Lower lobe of right lung (tissue), 2 donors: ENCODE measurements at regions not wholly inside any gene's neighbourhood (a gene's known extent, or its start where the extent isn't known, plus 50 kb on each side); places are given as distances from the start of the nearest gene placed in this dataset.

ENCODE experiments used
- ATAC-seq, 2 donors: fragments of 200-7000 bp; cut with Tn5 transposase; one replicate each; pipeline ENCODE4 v1.9.1; 2020 to 2022; ENCODE audit warnings: mild to moderate bottlenecking in 2 of 2, moderate library complexity in 2 of 2
- DNase-seq: peaks from one replicate; pipeline ENCODE4 v3.0.0-alpha.2; 2020
- H3K27ac ChIP-seq: fragments of 200-600 bp; one replicate; pipeline ENCODE4 v1.8.0; 2022
- H3K27me3 ChIP-seq: fragments of 200-600 bp; one replicate; pipeline ENCODE4 v1.8.0; 2022; ENCODE audit warnings: low read depth
- H3K36me3 ChIP-seq: fragments of 200-600 bp; one replicate; pipeline ENCODE4 v1.8.0; 2022; ENCODE audit warnings: mild to moderate bottlenecking
- H3K4me1 ChIP-seq: fragments of 200-600 bp; one replicate; pipeline ENCODE4 v1.8.0; 2022
- H3K4me3 ChIP-seq: fragments of 200-600 bp; one replicate; pipeline ENCODE4 v1.8.0; 2022; ENCODE audit warnings: mild to moderate bottlenecking
- H3K9me3 ChIP-seq: fragments of 200-600 bp; one replicate; pipeline ENCODE4 v1.8.0; 2022
- intact Hi-C: fragments of 100-400 bp; cut with DNase I; formaldehyde crosslinking; loops from one replicate; pipeline ENCODE4 v1.11.0; 2022
- TF ChIP-seq, protein P1 (sequence below): fragments of 200-600 bp; IDR thresholded peaks from one replicate; pipeline ENCODE4 v1.8.0; 2022; ENCODE audit warnings: antibody characterized with exemption, mild to moderate bottlenecking
- donor health status: DM: no; HTN: yes; CAD: no; lungs with severe emphysema.

DNA sequence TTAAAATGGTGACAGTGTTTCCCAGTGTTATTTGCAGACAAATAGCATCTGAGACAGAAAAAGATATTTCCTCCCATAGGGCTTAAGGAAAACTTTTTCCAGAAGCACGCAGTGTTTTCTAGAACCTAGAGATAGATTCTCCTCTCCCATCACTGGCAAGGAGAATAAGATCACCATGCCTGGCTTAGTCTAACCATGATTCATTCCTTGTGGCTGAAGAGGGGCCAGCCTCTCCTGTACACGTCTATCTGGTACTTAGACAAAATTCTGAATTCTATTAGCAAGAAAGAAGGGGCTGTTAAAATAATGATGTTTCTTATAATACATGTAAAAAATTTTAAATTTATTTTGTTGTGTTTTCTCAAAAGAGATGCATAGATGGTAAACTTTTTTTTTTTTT lies 296.1 kb upstream of the LDB2 start:
- Histone ChIP-seq H3K4me3 (no peak overlapping the region), H3K36me3 (no peaks in the 10 kb centered on the region), H3K27me3 (no peaks in the 10 kb centered on the region), H3K4me1 (no peaks in the 10 kb centered on the region), H3K9me3 (no peaks in the 10 kb centered on the region), H3K27ac (no peak overlapping the region)
- DNase-seq (no peak), ATAC-seq (no peak)
- intact Hi-C loops: no loop called here
- TF ChIP-seq, protein P1, sequence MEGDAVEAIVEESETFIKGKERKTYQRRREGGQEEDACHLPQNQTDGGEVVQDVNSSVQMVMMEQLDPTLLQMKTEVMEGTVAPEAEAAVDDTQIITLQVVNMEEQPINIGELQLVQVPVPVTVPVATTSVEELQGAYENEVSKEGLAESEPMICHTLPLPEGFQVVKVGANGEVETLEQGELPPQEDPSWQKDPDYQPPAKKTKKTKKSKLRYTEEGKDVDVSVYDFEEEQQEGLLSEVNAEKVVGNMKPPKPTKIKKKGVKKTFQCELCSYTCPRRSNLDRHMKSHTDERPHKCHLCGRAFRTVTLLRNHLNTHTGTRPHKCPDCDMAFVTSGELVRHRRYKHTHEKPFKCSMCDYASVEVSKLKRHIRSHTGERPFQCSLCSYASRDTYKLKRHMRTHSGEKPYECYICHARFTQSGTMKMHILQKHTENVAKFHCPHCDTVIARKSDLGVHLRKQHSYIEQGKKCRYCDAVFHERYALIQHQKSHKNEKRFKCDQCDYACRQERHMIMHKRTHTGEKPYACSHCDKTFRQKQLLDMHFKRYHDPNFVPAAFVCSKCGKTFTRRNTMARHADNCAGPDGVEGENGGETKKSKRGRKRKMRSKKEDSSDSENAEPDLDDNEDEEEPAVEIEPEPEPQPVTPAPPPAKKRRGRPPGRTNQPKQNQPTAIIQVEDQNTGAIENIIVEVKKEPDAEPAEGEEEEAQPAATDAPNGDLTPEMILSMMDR: no peak

DNA sequence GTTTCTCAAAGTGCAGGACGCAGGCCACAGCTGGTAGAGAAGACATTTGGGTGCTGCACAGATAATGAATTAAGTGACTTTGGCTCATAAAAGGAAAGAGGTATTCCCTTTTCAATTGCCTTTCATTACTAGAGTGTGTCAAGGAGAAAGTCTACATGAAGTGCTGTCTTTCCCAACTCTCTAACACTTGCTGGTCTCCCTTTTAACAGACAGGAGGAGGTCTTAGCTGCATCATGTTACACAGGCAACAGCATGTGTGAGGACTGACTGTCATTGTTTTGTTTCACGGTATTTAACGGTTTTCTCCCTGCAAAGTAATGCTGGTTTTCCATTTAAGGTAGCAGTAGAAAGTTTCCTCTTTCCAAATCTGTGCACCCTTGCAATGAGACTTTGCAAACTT lies 291.3 kb upstream of the LDB2 start:
- Histone ChIP-seq H3K4me3 (no peak overlapping the region), H3K4me1 (no peaks in the 10 kb centered on the region), H3K36me3 (no peaks in the 10 kb centered on the region), H3K9me3 (no peaks in the 10 kb centered on the region), H3K27ac (no peak overlapping the region), H3K27me3 (no peaks in the 10 kb centered on the region)
- DNase-seq: no peak
- TF ChIP-seq, protein P1: no peak
- intact Hi-C loops: no loop called here
- ATAC-seq: no peak

DNA sequence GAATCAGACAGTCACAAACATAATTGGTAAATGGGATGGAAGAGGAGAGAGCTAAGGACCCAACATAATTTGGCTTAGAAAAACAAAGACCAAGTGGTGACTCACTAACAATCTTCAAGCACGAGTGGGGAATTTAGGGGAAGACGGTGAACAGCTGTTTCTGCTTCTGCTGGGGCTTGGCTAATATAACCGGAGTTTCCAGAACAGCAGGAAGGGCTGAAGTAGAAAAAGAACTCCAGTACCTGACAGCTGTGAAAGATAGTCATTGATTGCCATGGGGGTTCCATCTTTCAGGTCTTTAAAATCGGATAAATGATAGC lies 290.9 kb upstream of the LDB2 start:
- no peaks in the 10 kb centered on the region for H3K4me1 ChIP-seq
- no peak for DNase-seq
- no peaks in the 10 kb centered on the region for H3K27me3 ChIP-seq
- no peaks in the 10 kb centered on the region for H3K36me3 ChIP-seq
- no peak overlapping the region for H3K27ac ChIP-seq
- intact Hi-C loops: no loop called here
- no peaks in the 10 kb centered on the region for H3K9me3 ChIP-seq
- TF ChIP-seq, protein P1: no peak
- peak; percentile 35 for ATAC-seq
- no peak overlapping the region for H3K4me3 ChIP-seq

DNA sequence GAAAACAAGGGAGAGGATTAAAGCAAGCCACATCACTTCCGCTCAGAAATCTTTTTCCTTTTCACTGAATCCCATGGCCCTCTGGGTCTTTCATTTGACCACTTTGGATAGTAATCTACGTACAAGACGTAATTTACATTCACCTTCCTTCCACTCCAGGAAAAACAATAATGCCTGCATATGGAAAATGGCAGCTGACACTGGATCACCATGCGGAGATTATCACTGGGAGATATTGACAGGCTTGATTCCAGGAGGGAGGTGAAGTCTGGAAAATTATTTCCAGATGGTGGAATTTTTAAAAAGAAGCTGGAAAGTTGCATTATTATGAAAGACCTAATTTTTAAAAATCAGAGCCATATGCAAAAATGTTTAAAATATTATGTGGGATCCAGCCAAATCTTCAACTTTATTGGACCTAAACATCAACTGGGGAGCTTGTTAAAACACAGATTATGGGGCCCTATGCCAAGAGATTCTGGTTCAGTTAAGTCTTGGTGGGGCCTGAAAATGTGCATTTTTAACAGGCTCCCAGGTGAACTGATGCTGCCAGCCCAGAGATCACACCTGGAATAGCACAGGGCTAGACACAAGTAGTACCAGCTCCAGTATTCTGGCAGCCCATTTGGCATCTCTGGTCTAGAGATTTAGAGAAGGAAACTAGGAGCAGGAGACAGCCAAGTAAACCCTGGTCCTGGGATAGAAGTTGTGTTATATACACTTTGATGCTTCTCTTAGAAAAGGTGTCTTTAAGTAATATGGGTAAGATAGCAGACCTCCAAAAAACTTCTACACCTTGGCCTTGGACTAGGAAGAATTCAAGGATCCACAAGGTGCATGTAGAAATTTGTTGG lies 290.3 kb upstream of the LDB2 start:
- H3K4me3 ChIP-seq: no peak overlapping the region
- H3K27me3 ChIP-seq: no peaks in the 10 kb centered on the region
- no peaks in the 10 kb centered on the region for H3K4me1 ChIP-seq
- no peaks in the 10 kb centered on the region for H3K36me3 ChIP-seq
- H3K27ac ChIP-seq: no peak overlapping the region
- TF ChIP-seq, protein P1: no peak
- no peaks in the 10 kb centered on the region for H3K9me3 ChIP-seq
- DNase-seq (no peak), ATAC-seq (no peak)
- intact Hi-C loops: no loop called here

DNA sequence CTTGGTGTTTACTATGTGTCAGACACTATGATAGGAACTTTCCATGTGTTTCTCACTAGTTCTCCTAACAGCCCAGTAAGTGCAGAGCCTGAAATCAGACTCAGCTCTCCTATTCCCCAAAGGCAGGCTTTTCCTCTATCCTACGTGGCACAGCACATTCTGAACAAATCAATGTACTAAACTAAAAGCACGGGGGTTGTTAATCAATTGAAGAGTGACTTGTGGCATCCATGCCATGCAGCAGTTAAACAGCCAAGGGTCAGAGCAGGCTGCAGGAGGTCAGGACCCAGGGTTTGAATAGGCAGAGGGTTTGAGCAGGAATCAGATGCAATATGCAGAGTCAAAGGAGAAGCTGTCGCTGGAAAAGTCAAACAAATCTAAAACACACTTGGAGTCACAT lies 289.7 kb upstream of the LDB2 start:
- Histone ChIP-seq H3K9me3 (no peaks in the 10 kb centered on the region), H3K4me3 (no peak overlapping the region), H3K27me3 (no peaks in the 10 kb centered on the region), H3K4me1 (no peaks in the 10 kb centered on the region), H3K27ac (no peak overlapping the region), H3K36me3 (no peaks in the 10 kb centered on the region)
- ATAC-seq (no peak), DNase-seq (no peak)
- intact Hi-C loops: no loop called here
- TF ChIP-seq, protein P1: no peak
